GM21423 (cell line): ENCODE measurements at regions not wholly inside any gene's neighbourhood (a gene's known extent, or its start where the extent isn't known, plus 50 kb on each side); places are given as distances from the start of the nearest gene placed in this dataset.
"Not testable (repeated sequence)": the region's sequence is repeated elsewhere in the genome, so short reads cannot be mapped to it uniquely, and the experiment has no call there.

ENCODE experiments used
- ATAC-seq: cut with Tn5 transposase; IDR thresholded peaks from one replicate; pipeline ENCODE4 v1.9.1; 2021; ENCODE audit warnings: mild to moderate bottlenecking, moderate library complexity; ENCODE audit not compliant: unreplicated experiment

DNA sequence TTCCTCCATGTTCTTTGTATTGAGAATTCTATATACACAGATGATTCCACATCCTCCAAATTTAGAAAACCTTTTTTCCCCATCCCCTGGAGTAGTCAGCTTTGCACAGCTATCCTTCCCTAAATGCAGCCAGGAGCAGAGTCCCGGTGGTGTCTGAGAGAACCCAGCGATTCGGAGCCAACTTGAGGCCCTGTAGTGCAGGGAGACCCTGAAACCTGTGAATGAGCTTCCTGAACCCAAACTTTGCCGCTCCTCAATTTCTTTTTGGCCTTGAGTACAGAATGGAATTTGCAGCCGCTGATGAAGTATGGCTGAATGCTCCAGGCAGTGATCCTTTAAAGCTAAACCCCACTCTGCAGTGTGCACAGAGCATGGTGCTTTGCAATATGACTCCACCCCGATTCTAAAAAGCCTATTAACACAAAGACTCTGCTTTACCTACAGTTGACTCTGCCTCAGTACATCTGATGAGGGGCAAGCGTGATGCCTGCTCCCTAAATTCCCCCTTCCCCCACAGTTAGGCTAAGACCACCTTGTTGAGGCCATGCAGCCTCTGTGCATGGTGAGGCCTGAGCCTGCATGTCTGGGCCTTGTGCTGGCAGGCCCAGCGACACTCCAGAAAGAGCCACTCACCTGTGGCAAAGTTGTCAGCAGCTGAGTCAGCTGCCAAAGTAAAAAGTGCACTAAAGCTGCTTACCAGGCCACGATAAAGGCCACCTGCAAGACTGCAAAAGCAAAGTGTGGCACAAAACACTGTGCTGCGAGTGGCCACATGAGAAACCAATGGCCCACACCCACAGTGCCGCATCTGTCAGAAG, 82.1 kb downstream of the PLEKHG1 start:
- no peak for ATAC-seq

GRCh38 chr6:150683320-150683719, 83.6 kb downstream of the PLEKHG1 start:
- ATAC-seq: no peak

GRCh38 chr6:150684161-150684560, 84.5 kb downstream of the PLEKHG1 start:
- no peak for ATAC-seq

GRCh38 chr6:150684714-150685459, 85.2 kb downstream of the PLEKHG1 start:
- ATAC-seq: no peak

DNA sequence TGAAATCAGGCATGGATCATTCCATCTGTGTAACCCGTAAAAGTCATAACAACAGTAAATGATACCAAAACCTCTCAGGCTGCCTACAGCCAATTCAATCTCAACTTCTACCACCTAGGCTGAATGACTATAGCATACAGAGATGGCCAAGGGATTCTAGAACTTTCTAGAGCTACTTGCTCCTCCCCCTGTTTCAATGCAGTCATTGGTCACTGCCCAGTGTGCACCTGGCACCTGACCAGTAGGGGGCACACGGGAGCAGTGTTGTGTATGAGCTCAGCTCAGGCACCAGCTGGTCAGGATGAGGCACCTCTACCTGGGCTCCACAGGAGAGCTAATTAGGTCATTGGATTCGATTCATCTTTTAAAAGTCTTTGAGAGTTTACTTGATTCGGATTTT, 86.2 kb downstream of the PLEKHG1 start:
- ATAC-seq: peak; percentile 58

DNA sequence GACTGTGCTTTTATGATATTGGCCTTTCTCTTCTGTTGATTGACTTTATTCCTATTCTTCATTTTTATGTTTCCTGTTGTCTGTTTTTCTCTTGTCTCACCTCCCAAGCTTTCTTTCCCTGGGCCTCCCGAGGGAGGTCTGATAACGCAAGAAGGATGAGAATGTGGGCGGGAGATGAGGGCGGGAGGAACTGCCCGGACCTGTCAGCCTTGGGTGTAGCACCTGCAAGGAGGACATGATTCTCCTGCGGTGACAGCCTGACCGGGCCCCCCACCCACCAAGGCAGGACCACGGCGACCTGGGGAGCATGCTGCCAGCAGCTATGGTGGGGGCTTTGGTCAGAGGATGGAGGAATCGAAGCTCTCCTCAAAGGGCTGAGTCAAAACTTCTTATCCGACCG, 86.9 kb downstream of the PLEKHG1 start:
- ATAC-seq: no peak

- ATAC-seq: no peak
These were observed 87.8 kb downstream of the PLEKHG1 start for GRCh38 chr6:150687508-150687907.

GRCh38 chr6:150689900-150690590, 90.4 kb downstream of the PLEKHG1 start:
- peak; percentile 42 for ATAC-seq

GRCh38 chr6:150690681-150691080, 91.0 kb downstream of the PLEKHG1 start:
- no peak for ATAC-seq

GRCh38 chr6:150691463-150691862, 91.8 kb downstream of the PLEKHG1 start:
- no peak for ATAC-seq

- ATAC-seq: peak; percentile 74
These were observed 92.9 kb downstream of the PLEKHG1 start for GRCh38 chr6:150692604-150693003.

GRCh38 chr6:150694889-150695288, 95.2 kb downstream of the PLEKHG1 start:
- no peak for ATAC-seq

- no peak for ATAC-seq
These were observed 96.0 kb downstream of the PLEKHG1 start for GRCh38 chr6:150695652-150696051.

DNA sequence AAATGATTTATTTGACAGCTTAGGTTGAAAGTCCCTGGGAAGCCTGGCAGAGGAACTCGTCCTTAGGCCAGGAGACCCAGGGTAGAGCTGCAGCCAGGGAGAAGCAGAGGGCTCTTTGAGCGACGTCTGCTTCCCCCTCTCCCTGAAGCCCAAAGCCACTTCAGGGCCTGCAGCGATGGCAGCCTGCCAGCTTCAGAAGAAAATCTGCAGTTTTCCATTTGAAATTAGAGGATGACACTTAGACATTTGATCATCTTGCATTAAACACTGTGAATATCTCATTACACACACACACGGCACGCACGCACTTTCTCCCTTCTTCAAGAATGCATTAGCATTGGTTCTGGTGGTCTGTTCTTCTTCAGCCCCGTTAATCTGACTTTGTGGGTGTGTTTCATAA, 96.5 kb downstream of the PLEKHG1 start:
- no peak for ATAC-seq

- not testable (repeated sequence) for ATAC-seq
These were observed 97.2 kb downstream of the PLEKHG1 start for GRCh38 chr6:150696918-150697317.

GRCh38 chr6:150697515-150697914, 97.8 kb downstream of the PLEKHG1 start:
- no peak for ATAC-seq

DNA sequence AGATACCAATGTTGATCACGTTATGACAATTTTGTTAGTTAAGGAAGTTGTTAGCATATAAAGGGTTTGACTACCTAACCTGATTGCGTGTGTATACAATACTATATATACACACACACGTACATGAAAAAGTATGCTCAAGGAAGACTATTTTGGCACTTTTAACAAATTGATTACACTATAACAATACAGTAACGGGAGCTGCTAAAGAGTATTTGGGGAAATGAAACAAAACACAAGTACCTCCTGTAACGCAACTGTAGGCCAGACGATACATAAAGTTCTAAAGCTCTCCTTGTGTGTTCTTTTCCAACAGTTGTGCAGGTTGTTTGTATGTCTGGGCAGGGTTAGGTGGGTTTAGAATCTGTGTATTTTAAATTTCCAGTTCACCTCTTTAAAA, 98.7 kb downstream of the PLEKHG1 start:
- ATAC-seq: peak; percentile 57

- no peak for ATAC-seq
These were observed 103.0 kb downstream of the PLEKHG1 start for GRCh38 chr6:150702675-150703074.

GRCh38 chr6:150704447-150705192, 104.9 kb downstream of the PLEKHG1 start:
- ATAC-seq: no peak

DNA sequence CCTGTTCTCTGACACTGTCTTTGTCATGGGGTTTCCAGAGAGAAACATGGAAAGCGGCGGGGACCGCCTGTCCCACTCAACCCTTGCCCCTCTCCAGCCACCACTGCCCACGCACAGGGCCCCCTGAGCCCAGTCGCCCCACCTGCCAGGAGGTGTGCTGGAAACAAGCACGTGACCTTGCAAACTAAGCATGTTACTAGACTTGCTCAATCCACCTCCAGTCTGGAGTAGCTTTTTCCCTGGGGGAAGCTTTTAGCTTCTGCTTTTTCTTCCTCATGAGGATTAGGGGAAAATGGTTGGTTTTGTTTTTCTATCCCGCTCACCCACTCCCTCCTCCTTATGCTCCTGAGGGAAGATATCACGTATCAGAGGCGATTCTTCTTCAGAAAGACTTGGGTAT, 105.7 kb downstream of the PLEKHG1 start:
- ATAC-seq: no peak

DNA sequence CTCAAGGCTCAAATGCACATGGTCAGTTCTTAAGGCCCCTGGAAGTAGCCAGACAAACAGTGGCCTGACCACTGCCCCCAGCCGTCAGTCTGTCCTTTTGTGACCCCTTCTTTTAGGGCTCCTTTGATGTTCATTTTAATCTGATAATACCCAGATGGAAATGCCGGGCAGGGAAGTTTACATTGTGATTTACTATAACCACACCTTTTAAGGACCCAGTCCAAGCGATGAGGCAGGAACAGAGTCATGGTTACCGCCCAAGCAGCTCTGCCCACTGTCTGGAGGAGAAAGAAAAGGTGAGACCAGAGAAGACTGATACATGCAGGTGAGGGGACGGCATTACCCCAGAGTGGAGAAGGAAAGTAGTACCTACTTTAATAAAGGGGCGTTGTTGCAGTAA, 110.6 kb downstream of the PLEKHG1 start:
- no peak for ATAC-seq
